GM12878 (cell line): ENCODE measurements at regions not wholly inside any gene's neighbourhood (a gene's known extent, or its start where the extent isn't known, plus 50 kb on each side); places are given as distances from the start of the nearest gene placed in this dataset.

ENCODE experiments used
- ATAC-seq: fragments of 200-7000 bp; cut with Tn5 transposase; 3 replicates; pipeline ENCODE4 v1.9.1; 2020; ENCODE audit warnings: mild to moderate bottlenecking, moderate library complexity
- BruUV-seq: library from RNA; stranded (reverse); fragments of 400-500 nt; replicated peaks from 2 replicates; lab custom pipeline; 2021; lab: Mats Ljungman, UMichigan
- CTCF ChIA-PET: fragments of 300-600 bp; sonication (Branson Sonifier 250); formaldehyde crosslinking; extraction: SDS; loops from one replicate; lab custom pipeline; 2021; ENCODE audit warnings: inconsistent platforms; lab: Yijun Ruan, JAX
- POLR2A ChIA-PET: fragments of 350-600 bp; formaldehyde crosslinking; extraction: SDS; loops from one replicate; lab custom pipeline; 2021; ENCODE audit warnings: inconsistent platforms; lab: Charles Lee
- RAD21 ChIA-PET: fragments of 300-600 bp; sonication (Branson Sonifier 250); formaldehyde crosslinking; loops from one replicate; lab custom pipeline; 2023; ENCODE audit warnings: antibody characterized with exemption; ENCODE audit not compliant: unreplicated experiment; lab: Charles Lee
- SMC1A ChIA-PET: fragments of 300-600 bp; sonication (Branson Sonifier 250); formaldehyde crosslinking; loops from one replicate; lab custom pipeline; 2023; ENCODE audit not compliant: unreplicated experiment, uncharacterized antibody; lab: Charles Lee
- DNase-seq: peaks from one replicate; pipeline ENCODE4 v3.0.0-alpha.2; 2011; ENCODE audit warnings: low read depth, low spot score
- FAIRE-seq: peaks from 3 replicates; lab custom pipeline; 2011; peaks lifted over from hg19 to GRCh38; lab: Jason Lieb, UNC
- H2AFZ ChIP-seq: 2 replicates; pipeline ENCODE4 v1.6.0; 2011; ENCODE audit warnings: low read depth, low read length, control low read depth; ENCODE audit not compliant: control insufficient read depth
- H3K27ac ChIP-seq: 2 replicates; pipeline ENCODE4 v1.5.1; 2011; ENCODE audit warnings: control low read depth; ENCODE audit not compliant: control insufficient read depth, insufficient read depth
- H3K27me3 ChIP-seq, 2 experiments: replicated peaks in 1 of 2; 2 replicates each; pipeline versions ENCODE4 v1.6.0 to v1.6.1; 2011; ENCODE audit warnings: low read length in 1 of 2; ENCODE audit not compliant: control insufficient read depth in 2 of 2, insufficient read depth in 2 of 2
- H3K36me3 ChIP-seq, 2 experiments: 2 replicates each; pipeline ENCODE4 v1.5.1; 2011; ENCODE audit warnings: low read length in 1 of 2; ENCODE audit not compliant: control insufficient read depth in 2 of 2, insufficient read depth in 2 of 2
- H3K4me1 ChIP-seq: 2 replicates; pipeline ENCODE4 v1.6.1; 2011; ENCODE audit warnings: mild to moderate bottlenecking, low read length, moderate library complexity, mixed read lengths; ENCODE audit not compliant: control insufficient read depth, insufficient read depth
- H3K4me2 ChIP-seq: 2 replicates; pipeline ENCODE4 v1.6.0; 2011; ENCODE audit warnings: control low read depth; ENCODE audit not compliant: control insufficient read depth, insufficient read depth
- H3K4me3 ChIP-seq: fragments of 200-600 bp; sonication (generic); 2 replicates; pipeline ENCODE4 v1.5.1; 2016
- H3K79me2 ChIP-seq: 2 replicates; pipeline ENCODE4 v1.6.0; 2011; ENCODE audit warnings: low read length; ENCODE audit not compliant: control insufficient read depth, insufficient read depth
- H3K9ac ChIP-seq: 2 replicates; pipeline ENCODE4 v1.8.0; 2011; ENCODE audit warnings: low read length, control low read depth, mixed read lengths; ENCODE audit not compliant: control insufficient read depth, insufficient read depth
- H3K9me3 ChIP-seq: replicated peaks from 3 replicates; pipeline ENCODE4 v1.5.1; 2011; ENCODE audit warnings: mild to moderate bottlenecking, low read length; ENCODE audit not compliant: control insufficient read depth, insufficient read depth
- H4K20me1 ChIP-seq: 2 replicates; pipeline ENCODE4 v1.6.0; 2011; ENCODE audit not compliant: control insufficient read depth, insufficient read depth
- BRCA1 ChIP-seq: IDR thresholded peaks from 2 replicates; pipeline ENCODE4 v1.6.1; 2011; ENCODE audit warnings: low read depth, low read length, improper control_type of control experiment
- EP300 ChIP-seq, 2 experiments: fragments of 150-350 bp in 1 of 2; IDR thresholded peaks; 2 replicates each; pipeline ENCODE4 v1.6.1; 2011 to 2012; ENCODE audit warnings: low read depth in 2 of 2, low read length in 2 of 2, borderline replicate concordance in 1 of 2, improper control_type of control experiment in 1 of 2, inconsistent platforms in 1 of 2; ENCODE audit not compliant: control insufficient read depth in 1 of 2
- GATAD2B ChIP-seq: fragments of 450-650 bp; conservative IDR thresholded peaks from 2 replicates; pipeline ENCODE4 v1.6.1; 2017; ENCODE audit warnings: low read depth, mild to moderate bottlenecking, moderate library complexity
- HDAC2 ChIP-seq: fragments of 200-600 bp; sonication (generic); IDR thresholded peaks from 2 replicates; pipeline ENCODE4 v1.6.1; 2017
- KLF5 ChIP-seq: fragments of 450-650 bp; IDR thresholded peaks from 2 replicates; pipeline ENCODE4 v1.6.1; 2014; ENCODE audit warnings: mild to moderate bottlenecking; ENCODE audit not compliant: partially characterized antibody
- NBN ChIP-seq: fragments of 450-650 bp; IDR thresholded peaks from 2 replicates; pipeline ENCODE4 v1.6.1; 2016
- NR2C1 ChIP-seq: fragments of 450-650 bp; IDR thresholded peaks from 2 replicates; pipeline ENCODE4 v1.6.1; 2017; ENCODE audit warnings: antibody characterized with exemption, mild to moderate bottlenecking, moderate library complexity
- POU2F2 ChIP-seq: IDR thresholded peaks from 3 replicates; pipeline ENCODE4 v1.6.1; 2011; ENCODE audit warnings: low read depth, mild to moderate bottlenecking, low read length, borderline replicate concordance
- SMAD1 ChIP-seq: fragments of 450-650 bp; IDR thresholded peaks from 2 replicates; pipeline ENCODE4 v1.6.1; 2018; ENCODE audit warnings: mild to moderate bottlenecking, low read depth; ENCODE audit not compliant: partially characterized antibody
- ZNF207 ChIP-seq: fragments of 450-650 bp; IDR thresholded peaks from 2 replicates; pipeline ENCODE4 v1.6.1; 2014; ENCODE audit warnings: antibody characterized with exemption, mild to moderate bottlenecking, borderline replicate concordance
- WGBS: methylation state at CpG from one replicate; pipeline ENCODE4 v1.1.6; 2016; ENCODE audit warnings: low lambda C conversion rate; ENCODE audit not compliant: insufficient replicate concordance, insufficient coverage; ENCODE audit errors: missing lambda C conversion rate; 5-methylcytosine and 5-hydroxymethylcytosine counted together
- in situ Hi-C: fragments of 300-500 bp; cut with MboI; formaldehyde crosslinking; loops from 9 replicates; pipeline ENCODE4 v1.14.3; 2018; ENCODE audit warnings: mixed read lengths
- intact Hi-C: fragments of 100-400 bp; cut with micrococcal nuclease; formaldehyde crosslinking; loops from one replicate; pipeline ENCODE4 v1.14.2; 2022; ENCODE audit not compliant: unreplicated experiment
- TF ChIP-seq, protein P1 (sequence below): fragments of 450-650 bp; formaldehyde crosslinking; IDR thresholded peaks from 2 replicates; pipeline ENCODE4 v1.5.0; 2022; ENCODE audit warnings: mild to moderate bottlenecking, missing genetic modification characterization
- TF ChIP-seq, protein P2 (sequence below): IDR thresholded peaks from 2 replicates; pipeline ENCODE4 v1.6.1; 2012; ENCODE audit warnings: low read depth, low read length, improper control_type of control experiment
- TF ChIP-seq, protein P3 (sequence below): fragments of 450-650 bp; IDR thresholded peaks from 2 replicates; pipeline ENCODE4 v1.6.1; 2014; ENCODE audit warnings: mild to moderate bottlenecking
- TF ChIP-seq, protein P4 (sequence below): fragments of 450-650 bp; IDR thresholded peaks from 2 replicates; pipeline ENCODE4 v1.6.1; 2016; ENCODE audit warnings: mild to moderate bottlenecking

DNA sequence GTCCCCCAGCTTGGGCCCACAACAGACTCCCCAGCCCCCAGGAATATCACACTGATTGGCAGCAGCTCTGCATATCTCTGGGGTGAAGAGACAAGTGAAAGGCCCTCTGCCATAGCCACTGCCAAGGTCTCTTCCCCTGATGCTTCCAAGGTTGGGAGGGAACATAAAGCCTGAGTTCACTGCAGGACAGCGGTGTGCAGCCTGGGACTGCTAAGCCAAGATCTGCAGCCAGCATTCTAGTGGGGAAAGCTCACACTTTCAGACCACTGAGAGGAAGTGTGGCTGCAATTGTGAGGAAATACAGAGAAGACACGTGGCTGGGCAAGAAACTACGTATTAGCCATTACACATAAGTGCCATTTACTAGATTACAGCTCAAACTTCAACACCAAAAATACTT, 100.7 kb downstream of the MAIP1 start (continued):
- TF ChIP-seq, protein P1, sequence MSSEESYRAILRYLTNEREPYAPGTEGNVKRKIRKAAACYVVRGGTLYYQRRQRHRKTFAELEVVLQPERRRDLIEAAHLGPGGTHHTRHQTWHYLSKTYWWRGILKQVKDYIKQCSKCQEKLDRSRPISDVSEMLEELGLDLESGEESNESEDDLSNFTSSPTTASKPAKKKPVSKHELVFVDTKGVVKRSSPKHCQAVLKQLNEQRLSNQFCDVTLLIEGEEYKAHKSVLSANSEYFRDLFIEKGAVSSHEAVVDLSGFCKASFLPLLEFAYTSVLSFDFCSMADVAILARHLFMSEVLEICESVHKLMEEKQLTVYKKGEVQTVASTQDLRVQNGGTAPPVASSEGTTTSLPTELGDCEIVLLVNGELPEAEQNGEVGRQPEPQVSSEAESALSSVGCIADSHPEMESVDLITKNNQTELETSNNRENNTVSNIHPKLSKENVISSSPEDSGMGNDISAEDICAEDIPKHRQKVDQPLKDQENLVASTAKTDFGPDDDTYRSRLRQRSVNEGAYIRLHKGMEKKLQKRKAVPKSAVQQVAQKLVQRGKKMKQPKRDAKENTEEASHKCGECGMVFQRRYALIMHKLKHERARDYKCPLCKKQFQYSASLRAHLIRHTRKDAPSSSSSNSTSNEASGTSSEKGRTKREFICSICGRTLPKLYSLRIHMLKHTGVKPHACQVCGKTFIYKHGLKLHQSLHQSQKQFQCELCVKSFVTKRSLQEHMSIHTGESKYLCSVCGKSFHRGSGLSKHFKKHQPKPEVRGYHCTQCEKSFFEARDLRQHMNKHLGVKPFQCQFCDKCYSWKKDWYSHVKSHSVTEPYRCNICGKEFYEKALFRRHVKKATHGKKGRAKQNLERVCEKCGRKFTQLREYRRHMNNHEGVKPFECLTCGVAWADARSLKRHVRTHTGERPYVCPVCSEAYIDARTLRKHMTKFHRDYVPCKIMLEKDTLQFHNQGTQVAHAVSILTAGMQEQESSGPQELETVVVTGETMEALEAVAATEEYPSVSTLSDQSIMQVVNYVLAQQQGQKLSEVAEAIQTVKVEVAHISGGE, result no peak
- no peak for TF ChIP-seq EP300 (IDR thresholded peaks at IDR 0.05; ENCODE audit: borderline replicate concordance in 1 of 2, control insufficient read depth in 1 of 2, low read depth in 2 of 2, low read length in 2 of 2)
- no peak for TF ChIP-seq NBN

DNA sequence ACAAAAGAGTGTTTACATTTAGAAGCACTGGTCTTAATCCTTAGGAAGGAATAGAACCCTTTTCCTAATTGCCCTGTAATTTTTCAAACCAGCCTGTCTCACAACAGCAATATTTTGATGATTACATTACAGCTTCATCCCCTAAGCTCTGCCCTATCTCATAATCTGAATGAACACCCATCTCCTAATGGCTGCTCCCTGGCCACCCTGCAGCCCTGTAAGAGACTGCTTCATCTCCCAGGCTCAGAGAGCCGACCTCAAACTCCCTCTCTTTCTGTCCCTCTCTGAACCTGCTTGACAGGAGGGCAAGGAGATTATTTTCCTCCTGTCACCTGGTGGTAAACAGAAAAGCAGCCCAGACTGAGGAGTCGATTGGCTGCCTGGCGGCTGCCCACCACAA, 107.8 kb downstream of the MAIP1 start:
- DNase-seq, result no peak
- Histone ChIP-seq H3K36me3 (no peaks in the 10 kb centered on the region), H2AFZ (no peak overlapping the region), H4K20me1 (no peaks in the 10 kb centered on the region), H3K9me3 (no peaks in the 10 kb centered on the region), H3K27ac (no peak overlapping the region), H3K4me3 (no peak overlapping the region), H3K27me3 (no peaks in the 10 kb centered on the region), H3K4me2 (no peak overlapping the region), H3K79me2 (no peaks in the 10 kb centered on the region), H3K4me1 (no peaks in the 10 kb centered on the region), H3K9ac (no peak overlapping the region)
- SMC1A ChIA-PET, result no interaction called here
- POLR2A ChIA-PET, result no interaction called here
- in situ Hi-C loops (no loop called here), intact Hi-C loops (no loop called here)
- no peak for ATAC-seq
- 30% methylated on average over 3 of the region's 3 CpGs for WGBS
- RAD21 ChIA-PET, result no interaction called here
- no peak for FAIRE-seq
- no TSS peak for BruUV-seq
- CTCF ChIA-PET, result no interaction called here
- TF ChIP-seq, protein P2, sequence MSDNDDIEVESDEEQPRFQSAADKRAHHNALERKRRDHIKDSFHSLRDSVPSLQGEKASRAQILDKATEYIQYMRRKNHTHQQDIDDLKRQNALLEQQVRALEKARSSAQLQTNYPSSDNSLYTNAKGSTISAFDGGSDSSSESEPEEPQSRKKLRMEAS, result no peak
- no peak for TF ChIP-seq BRCA1
- TF ChIP-seq NR2C1, result no peak
- no peak for TF ChIP-seq POU2F2
- no peak for TF ChIP-seq HDAC2
- TF ChIP-seq ZNF207, result no peak
- TF ChIP-seq KLF5, result no peak
- TF ChIP-seq, protein P3, sequence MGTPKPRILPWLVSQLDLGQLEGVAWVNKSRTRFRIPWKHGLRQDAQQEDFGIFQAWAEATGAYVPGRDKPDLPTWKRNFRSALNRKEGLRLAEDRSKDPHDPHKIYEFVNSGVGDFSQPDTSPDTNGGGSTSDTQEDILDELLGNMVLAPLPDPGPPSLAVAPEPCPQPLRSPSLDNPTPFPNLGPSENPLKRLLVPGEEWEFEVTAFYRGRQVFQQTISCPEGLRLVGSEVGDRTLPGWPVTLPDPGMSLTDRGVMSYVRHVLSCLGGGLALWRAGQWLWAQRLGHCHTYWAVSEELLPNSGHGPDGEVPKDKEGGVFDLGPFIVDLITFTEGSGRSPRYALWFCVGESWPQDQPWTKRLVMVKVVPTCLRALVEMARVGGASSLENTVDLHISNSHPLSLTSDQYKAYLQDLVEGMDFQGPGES, result no peak
- no peak for TF ChIP-seq SMAD1
- no peak for TF ChIP-seq GATAD2B
- TF ChIP-seq, protein P4, sequence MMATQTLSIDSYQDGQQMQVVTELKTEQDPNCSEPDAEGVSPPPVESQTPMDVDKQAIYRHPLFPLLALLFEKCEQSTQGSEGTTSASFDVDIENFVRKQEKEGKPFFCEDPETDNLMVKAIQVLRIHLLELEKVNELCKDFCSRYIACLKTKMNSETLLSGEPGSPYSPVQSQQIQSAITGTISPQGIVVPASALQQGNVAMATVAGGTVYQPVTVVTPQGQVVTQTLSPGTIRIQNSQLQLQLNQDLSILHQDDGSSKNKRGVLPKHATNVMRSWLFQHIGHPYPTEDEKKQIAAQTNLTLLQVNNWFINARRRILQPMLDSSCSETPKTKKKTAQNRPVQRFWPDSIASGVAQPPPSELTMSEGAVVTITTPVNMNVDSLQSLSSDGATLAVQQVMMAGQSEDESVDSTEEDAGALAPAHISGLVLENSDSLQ, result no peak
